HG03565 (cell line): ENCODE measurements at regions not wholly inside any gene's neighbourhood (a gene's known extent, or its start where the extent isn't known, plus 50 kb on each side); places are given as distances from the start of the nearest gene placed in this dataset.

Source experiments
- ATAC-seq: cut with Tn5 transposase; IDR thresholded peaks from one replicate; pipeline ENCODE4 v1.9.1; 2021; ENCODE audit warnings: mild to moderate bottlenecking, moderate library complexity; ENCODE audit not compliant: unreplicated experiment

DNA sequence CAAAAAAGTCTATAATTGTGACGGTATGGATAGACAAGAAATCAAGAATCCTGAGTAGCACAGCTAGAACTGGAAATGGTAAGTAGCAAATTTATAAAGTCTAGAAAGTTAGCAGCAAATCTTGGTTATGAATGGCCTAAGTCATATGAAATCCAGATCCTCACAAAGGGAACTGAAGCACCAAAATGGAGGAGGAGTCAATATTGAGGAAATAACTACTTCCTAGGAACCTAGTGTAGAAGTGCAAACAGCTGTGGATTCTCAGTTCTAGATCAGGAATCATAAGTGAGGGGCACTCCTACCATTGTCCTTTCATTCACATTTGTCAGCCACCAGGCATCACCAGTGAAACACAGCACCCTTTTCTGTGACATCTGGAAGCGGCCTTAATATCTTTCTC lies 202.2 kb upstream of the DCN start:
- no peak for ATAC-seq

DNA sequence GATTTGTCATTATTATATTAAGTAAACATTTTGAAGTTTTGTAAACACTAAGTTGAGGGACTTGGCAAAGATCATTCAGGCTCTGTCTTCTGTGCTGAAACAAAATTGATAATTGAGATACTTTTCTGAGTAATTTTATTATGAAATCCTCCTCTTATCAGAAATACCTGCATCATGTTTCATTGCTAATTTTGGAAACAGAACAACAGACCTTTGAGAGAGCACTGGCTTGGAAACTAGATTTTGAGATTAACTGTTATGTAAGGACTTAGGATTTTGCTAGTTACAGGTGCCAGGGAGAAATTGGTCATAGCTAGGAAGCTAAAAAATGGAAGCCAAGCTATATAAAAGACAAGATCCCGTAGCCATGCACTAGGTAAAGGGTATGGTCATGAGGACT lies 201.7 kb upstream of the DCN start:
- ATAC-seq, result no peak

- no peak for ATAC-seq
Observed at GRCh38 chr12:91383099-91383498, 200.5 kb upstream of the DCN start.

- peak; percentile 62 for ATAC-seq
Observed at GRCh38 chr12:91382081-91382543, 199.5 kb upstream of the DCN start.

GRCh38 chr12:91381309-91381804 lies 198.7 kb upstream of the DCN start:
- peak; percentile 59 for ATAC-seq

- ATAC-seq, result no peak
Observed at GRCh38 chr12:91380631-91381030, 198.0 kb upstream of the DCN start.

DNA sequence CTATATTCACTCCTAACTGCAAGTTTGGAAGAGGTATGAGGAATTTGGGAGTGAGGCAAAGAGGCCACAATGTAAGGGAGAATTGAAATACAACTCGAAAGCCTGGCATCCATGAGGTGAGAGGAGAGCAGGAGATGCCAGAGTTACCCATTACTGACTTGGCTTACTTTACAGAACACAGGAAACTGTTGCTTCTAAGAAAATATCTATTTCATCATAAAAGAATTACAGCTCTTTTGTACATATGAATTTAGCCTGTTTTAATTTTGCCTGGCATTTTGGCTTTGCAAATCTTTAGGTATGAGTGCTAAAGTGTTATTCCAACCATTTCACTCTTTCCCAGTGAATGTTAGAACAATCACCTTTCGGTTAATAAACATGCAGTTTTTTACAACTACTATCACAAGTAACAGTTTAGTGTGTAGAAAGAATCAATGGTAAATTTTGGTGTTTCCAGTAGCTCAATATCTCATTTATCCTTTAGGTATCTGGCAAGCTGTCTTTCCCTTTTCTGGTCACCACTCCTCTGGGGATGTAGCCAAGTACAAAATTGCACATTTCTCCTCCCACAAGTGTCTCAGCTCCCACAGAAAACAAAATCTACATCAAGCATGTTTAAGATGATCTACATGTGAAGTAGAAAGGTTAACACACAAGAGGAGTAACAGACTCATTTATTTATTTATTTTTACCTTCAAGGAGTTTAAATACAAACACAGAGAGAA lies 196.6 kb upstream of the DCN start:
- ATAC-seq, result no peak

DNA sequence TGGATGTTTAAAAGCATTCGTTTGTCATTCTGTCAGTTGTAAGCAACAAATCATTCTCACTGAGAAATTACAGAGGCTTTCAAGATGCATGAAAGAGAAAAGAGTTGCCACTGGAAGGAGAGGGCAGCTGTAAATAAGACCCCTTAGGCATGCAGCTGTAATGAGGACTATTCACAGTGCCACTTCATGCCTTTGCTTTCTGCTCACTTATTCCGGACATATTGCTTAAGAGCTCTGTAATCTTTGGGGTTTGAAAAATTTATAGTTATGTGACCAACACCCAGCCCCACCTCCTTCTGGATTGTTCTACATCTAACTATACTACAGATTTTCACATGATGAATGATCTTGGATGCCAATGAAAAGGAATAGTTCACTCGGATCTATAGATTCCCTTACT lies 194.8 kb upstream of the DCN start:
- ATAC-seq, result no peak

- no peak for ATAC-seq
Observed at GRCh38 chr12:91373086-91373485, 190.5 kb upstream of the DCN start.

- no peak for ATAC-seq
Observed at GRCh38 chr12:91370086-91370868, 187.7 kb upstream of the DCN start.

GRCh38 chr12:91368613-91369012 lies 186.0 kb upstream of the DCN start:
- no peak for ATAC-seq

- ATAC-seq, result no peak
Observed at GRCh38 chr12:91367234-91367849, 184.7 kb upstream of the DCN start.

GRCh38 chr12:91364471-91365184 lies 182.0 kb upstream of the DCN start:
- no peak for ATAC-seq

GRCh38 chr12:91361864-91362263 lies 179.2 kb upstream of the DCN start:
- peak; percentile 35 for ATAC-seq

GRCh38 chr12:91357381-91357780 lies 174.8 kb upstream of the DCN start:
- no peak for ATAC-seq

GRCh38 chr12:91356405-91356804 lies 173.8 kb upstream of the DCN start:
- ATAC-seq, result no peak

- peak; percentile 92 for ATAC-seq
Observed at GRCh38 chr12:91355150-91356006, 172.8 kb upstream of the DCN start.

DNA sequence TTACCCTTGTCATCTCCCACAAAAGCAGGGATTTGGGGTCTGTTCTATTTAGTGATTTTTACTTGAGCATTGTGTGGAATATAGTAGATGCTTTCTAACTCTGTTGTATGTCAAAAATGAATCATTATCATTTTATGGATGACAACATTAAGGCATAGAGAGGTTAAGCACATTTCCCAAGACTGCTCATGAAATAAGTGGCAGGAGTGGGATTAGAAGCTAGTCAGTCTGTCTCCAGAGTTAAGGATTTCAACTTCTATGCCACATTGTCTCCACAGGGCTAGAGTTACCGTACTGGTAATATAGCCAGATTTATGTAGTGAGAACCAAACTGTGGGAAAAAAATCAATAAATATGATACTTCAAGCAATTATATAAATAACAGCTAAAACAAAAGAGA lies 170.6 kb upstream of the DCN start:
- ATAC-seq, result no peak

- ATAC-seq, result no peak
Observed at GRCh38 chr12:91349476-91349875, 166.9 kb upstream of the DCN start.
